NCI-H2227 (cell line): ENCODE measurements at regions not wholly inside any gene's neighbourhood (a gene's known extent, or its start where the extent isn't known, plus 50 kb on each side); places are given as distances from the start of the nearest gene placed in this dataset.

ENCODE experiments used
- DNase-seq: peaks from one replicate; lab custom pipeline; 2025; ENCODE audit not compliant: unreplicated experiment; lab: John Stamatoyannopoulos, UW

DNA sequence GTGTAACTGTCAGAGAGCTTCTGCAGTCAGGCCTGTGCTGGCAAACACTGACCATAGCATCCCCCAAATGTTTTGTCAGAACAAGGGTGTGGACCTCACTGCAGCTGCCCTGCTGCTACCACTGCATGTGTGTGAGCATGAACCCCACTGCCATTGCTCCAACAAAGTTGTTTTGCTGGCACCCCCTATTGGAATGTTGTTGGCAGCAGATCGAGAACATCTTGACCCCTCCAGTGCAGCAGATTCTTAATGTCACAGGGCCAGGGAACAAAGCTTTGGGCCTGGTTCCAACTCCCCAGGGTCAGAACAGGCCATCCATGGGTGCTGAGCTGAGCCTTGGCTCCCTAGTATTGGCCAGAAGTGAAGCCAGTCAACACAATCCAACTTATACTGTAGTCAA is 1537.4 kb downstream of the NCAM2 start:
- DNase-seq, result no peak

DNA sequence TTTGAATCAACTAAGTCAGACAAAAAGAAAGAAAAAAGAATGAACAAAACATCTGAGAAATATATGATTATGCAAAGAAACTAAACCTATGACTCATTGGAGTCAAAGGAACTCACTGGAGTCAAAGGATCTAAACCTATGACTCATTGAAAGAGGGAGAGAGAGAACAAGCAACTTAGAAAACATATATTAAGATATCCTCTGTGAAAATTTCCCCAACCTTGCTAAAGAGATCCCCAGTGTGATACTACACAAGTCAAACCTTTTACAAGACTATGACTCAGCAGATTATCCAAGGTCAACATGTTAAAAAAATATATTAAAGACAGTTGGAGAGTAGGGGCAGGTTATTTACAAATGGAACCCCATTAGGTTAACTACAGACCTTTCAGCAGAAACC is 1538.3 kb downstream of the NCAM2 start:
- no peak for DNase-seq

DNA sequence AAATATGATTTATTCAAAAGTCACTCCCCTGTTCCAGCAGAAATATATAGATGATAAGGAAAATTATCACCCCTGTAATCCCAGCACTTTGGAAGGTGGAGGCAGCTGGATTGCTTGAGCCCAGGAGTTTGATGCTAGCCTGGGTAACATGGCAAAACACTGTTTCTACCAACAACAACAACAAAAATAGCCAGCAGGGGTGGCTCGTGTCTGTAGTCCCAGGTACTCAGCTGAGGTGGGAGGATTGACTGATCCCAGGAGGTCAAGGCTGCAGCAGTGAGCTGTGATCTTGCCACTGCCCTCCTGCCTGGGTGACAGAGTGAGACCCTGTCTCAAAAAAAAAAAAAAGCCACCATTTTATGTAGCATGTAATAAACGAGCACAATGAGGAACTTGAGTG is 1546.5 kb downstream of the NCAM2 start:
- DNase-seq, result no peak

DNA sequence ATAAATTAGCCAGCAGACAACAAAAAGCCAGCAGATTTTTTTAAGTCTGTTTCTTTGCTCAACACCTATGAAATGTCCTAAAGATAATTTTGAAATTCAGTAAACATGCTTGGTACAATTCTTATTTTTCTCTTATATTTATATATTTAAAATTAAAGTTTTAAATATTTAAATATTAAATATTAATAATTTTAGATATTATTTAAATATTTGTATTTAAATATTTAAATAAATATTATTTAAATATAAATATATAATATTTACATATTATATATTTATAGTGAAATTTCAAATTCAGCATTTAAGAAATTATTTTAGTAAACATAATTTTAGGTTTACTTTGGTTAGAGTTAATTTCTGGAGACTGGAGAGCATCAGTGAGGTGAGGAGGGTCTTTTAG is 1554.2 kb downstream of the NCAM2 start:
- DNase-seq, result no peak

DNA sequence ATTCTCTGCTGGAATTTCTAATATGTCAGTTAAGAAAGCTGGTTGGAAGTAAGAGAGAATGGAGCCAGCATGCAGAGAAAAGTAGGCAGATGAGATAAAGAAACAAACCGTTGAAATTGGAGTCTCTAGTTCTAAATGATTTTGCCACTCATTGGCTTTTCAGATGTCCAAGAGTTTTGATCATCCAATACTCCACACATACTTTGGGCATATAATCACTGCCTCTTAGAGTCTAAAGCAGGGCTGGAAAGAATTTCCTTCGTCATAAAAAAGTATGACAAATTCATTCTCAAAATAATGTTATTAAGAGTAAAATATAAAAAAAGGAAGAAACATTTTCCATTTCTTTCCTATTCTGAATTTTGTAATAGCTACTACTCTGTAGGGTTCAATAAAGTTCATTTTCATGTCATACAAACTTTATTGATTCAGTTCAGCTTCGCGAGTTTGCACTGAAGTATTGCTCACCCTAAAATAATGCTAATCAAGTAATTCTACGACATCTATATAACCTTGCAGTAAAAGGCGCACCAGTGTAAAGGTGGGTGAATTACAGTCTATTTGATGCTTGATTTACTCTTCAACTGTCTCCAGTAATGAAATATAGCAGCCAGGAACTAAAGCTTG is 1556.6 kb downstream of the NCAM2 start:
- no peak for DNase-seq

DNA sequence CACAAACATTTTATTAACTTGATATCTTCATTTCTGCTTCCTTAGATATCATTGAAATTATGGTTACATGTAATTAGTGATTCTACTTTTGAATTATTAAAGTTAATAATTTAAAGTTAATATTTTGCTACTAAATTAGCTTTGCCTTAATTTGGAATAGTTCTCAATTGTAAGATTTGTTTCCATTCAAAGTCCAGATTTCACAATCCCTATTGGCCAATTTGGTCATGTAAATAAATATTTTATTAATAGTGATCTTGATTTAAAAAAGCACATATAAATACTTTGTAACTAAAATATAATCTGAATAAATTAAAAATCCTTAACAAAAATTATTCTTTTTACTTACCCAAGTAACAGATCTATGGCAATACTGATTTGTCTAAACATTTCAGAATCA is 1558.6 kb downstream of the NCAM2 start:
- DNase-seq, result no peak

DNA sequence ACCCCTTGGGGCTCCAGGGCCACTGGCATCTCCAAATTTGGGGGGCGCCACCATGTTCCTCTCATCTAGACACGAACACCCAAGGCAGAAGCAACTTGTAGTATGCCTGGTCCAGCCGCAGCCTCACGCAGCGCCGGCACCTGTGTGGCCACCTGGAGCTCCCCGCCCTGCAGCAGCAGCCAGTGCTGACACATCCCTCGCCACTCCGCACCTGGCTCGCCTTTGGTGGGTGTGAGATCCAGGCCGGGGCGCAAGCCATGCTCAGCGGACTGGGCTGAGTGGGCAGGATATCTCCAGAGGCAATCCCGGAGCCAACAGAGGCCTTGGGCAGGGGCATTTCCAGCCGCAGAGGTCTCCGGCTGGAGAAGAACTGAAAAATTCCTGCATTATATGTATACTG is 1563.7 kb downstream of the NCAM2 start:
- no peak for DNase-seq

DNA sequence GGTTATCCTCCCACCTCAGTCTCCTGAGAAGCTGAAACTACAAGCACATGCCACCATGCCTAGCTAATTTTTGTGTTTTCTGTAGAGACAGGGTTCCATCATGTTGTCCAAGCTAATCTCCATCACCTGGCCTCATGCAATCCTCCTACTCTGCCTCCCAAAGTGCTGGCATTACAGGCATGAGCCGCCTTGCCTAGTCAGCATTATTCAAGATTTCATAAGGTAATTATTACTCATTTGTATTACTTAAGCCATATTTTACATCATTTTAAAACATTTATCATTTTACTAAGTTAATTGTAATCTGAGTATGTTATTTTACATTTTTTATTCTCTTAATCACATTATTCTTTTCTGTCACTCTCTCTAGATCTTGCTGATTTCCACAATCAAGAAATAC is 1575.6 kb downstream of the NCAM2 start:
- DNase-seq, result no peak

DNA sequence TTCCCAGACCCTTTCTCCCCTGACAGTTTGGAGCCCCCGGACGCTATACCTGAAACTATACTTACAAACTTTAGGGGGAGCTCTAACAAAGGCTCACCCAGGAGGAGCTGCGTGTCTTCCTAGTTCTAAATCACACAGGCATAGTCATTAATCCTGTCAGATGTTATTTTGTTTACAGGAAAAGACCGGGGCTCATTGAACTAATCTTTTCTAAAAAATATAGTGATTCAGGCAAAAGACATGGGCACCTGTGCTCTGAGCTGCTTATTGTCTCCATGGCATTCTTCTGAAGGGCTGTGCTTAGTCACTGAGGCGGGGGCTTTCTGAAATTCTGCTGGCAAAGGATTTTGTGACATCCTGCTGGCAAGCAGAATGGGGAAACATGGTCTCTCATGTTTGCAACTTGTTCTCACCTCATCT is 1577.0 kb downstream of the NCAM2 start:
- DNase-seq, result peak; percentile 69

DNA sequence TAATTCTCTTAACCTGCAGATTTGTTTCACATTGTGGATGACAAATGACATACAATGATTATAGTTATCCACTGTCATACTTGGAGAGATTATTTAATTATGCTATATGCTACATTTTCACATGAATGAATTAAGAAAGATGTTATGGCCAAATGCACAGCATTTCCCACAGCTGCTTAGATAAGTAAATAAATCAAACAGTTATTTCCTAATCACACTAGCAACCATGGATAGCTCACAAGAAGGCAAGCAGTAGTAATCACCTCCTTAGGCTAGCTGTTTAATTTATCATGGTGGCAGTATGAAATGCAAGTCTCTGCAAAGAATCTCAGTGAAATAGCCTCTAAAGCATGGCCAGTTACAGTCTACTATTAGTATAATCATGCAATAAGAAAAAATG is 1581.5 kb downstream of the NCAM2 start:
- no peak for DNase-seq

DNA sequence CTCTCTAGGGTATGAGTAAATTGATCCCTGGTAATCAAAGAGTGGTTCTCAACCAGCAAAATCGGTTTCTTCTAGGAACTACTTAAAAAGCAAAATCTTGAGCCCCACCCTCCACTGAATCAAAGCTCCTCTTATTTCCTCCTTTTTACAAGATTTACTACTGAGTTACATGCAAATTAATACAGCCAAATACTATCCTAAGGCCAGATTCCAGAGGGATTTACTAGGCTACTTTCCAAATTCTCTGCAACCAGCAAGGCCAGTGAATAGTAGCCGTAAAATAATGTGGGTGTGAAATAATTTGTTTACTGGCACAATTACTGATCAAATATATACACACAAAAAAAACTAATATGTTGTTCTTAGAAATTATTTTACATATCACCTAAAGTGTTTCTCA is 1583.8 kb downstream of the NCAM2 start:
- no peak for DNase-seq

DNA sequence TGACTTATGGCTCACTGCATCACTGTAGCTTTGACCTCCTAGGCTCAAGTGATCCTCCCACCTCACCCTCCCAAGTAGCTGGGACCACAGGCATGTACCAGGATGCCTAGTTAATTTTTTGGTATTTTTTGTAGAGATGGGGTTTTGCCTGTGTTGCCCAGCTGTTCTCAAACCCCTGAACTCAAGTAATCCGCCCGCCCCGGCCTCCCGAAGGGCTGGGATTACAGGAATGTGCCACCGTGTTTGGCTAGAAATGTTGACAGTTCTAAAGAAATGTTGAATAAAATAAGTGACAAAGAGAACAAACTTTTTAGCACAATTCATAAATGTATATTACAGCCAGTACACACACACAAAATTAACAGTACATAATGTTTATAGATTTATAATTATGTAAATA is 1586.1 kb downstream of the NCAM2 start:
- DNase-seq, result no peak

DNA sequence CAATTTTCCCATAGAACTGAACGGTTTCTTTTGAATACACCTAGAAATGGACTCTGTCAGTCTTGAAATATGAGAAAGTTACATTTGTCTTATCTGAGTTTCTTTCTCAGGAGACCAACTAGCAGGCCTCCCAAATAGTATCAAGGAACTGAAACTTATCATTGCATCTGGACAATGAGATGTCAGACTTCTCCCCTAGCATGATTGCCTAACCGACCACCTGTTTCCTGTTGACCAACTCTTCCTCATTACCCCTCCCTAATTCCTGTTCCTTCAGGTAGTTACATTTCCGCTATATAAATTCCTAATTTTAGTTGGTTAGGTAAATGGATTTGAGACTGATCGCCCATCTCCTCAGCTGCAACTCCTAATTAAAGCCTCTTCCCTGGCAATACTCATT is 1587.3 kb downstream of the NCAM2 start:
- no peak for DNase-seq

DNA sequence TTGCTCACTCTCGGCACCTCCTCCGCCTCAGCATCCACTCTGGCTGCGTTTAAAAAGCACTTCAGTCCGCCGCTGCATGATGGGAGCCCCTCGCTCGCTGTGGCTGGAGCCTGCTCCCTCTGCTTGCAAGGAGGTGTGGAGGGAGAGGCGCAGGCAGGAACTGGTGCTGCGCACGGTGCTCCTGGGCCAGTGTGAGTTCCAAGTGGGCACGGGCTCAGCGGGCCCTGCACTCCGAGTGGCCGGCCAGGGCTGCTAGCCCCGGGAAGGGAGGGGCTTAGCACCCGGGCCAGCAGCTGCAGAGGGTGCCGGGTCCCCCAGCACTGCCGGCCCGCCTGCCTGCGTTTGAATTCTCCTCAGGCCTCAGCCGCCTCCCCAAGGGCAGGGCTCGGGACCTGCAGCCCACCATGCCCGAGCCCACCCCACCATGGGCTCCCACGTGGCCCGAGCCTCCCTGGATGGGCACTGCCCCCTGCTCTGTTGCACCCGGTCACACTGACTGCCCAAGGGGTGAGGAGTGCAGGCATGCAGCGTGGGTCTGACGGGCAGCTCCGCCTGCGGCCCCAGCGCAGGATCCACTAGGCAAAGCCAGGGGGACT is 1599.5 kb downstream of the NCAM2 start:
- peak; percentile 26 for DNase-seq

DNA sequence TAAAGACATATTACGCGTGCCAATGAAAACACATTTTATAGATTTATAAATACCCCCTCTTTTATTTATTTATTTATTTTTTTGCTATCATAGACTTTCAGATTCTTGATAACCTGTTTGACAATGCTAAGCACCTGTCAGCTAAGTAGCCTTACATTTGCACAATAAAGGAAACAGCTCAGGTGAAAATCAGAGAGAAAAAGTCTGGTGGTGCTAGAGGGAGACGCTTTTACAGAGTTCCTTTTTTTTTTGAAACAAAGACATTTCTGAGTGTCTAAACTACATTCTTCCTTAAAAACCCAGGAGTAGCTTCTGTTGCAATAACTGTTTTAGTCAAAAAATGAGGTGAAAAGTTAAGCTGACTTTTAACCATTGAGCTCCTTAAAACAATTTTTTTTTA is 1611.6 kb downstream of the NCAM2 start:
- DNase-seq, result no peak

DNA sequence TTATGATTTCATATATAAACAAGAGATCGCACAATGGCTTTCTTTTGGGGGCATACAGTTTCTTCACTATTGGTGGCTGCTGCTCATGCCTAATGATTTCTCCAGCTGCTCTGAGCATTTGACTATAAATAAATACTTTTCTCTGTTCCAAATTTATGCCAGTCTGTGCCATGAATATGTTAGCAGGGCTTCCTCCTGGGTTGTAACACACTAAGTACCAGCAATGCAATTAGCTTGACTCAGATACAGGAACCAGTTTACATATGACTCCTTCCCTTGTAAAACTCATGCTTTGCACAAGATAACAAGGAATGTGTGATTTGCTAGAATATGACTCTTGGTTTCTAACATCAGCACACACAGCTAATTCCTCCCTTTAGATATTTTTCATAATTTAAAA is 1629.7 kb downstream of the NCAM2 start:
- DNase-seq, result no peak

DNA sequence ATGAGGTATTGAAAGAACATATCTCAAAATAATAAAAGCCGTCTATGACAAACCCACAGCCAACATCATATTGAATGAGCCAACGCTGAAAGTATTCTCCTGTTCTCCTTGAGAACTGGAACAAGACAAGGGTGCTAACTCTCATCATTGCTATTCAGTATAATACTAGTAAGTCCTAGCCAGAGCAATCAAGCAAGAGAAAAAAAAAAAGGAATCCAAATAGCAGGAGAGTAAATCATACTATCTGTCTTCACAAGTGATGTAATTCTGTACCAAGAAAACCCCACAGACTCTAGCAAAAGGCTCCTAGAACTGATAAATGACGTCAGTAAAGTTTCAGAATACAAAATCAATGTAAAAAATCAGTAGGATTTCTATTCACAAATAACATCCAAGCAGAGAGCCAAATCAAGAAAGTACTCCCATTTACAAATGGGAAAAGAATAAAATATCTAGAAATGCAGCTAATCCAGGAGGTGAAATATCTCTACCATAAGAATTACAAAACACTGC is 1632.8 kb downstream of the NCAM2 start:
- DNase-seq, result no peak

DNA sequence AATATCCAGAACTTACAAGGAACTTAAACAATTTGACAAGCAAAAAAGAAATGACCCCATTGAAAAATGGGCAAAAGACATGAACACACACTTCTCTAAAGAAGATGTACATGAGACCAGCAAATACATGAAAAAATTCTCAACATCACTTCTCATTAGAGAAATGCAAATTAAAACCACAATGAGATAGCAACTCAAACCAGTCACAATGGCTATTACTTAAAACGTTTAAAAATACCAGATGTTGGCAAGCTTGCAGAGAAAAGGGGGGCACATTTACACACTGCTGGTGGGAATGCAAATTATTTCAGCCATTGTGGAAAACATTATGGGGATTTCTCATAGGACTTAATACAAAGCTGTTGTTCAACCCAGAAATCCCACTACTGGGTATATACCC is 1634.0 kb downstream of the NCAM2 start:
- DNase-seq, result no peak

DNA sequence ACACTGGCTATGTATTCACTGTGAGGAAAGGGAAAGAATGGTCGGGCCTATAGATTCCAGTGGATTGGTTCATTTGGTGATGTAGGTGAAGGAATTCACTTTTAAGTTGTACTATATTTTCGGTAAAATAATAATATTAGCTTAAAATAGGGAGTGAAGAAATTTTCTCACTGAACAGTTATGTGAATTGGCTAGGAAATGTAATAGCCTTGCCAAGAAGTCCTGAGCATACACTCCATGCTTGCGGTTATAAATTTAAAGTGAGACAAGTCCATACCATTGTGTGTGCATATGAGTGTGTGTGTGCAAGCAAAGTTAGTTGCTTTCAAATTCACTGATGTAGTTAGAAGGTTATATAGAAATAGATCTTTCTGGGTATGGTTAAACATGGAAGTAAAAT is 1651.0 kb downstream of the NCAM2 start:
- no peak for DNase-seq

DNA sequence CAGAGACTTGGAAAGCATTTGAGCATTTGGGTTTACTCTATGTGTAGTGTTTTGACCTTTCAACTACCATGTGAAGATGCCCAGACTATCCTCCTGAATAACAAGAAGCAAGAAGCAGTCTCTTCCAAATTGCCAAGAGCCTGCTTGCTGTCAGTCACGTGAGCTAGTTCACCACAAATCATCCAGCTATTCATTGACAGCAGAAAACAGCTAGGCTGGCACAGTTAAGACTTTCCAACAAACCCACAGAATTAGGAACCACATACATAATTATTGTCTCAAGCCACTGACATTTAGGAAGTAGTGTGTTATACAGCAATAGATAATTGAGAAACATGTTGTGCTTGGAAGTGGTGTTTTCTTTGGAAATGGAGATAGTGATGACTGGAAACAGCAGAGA is 1652.0 kb downstream of the NCAM2 start:
- DNase-seq, result no peak

DNA sequence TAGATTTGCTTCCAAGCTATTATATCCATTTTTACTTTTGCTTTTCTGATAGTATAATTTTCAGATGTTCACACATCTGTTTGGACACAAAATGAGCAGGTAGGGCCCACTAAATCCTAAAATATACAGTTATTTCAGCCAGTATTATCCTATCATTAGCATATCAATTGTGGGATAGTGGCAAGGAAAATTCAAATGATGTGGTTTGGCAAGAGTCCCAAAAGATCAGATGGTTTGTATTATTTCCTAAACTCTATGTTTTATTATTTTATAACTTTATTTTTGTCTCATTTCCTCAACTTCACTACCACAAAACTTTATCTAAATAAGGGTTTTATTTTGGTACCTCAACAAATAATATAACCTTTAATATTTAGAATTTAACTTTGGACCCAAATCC is 1659.6 kb downstream of the NCAM2 start:
- no peak for DNase-seq

DNA sequence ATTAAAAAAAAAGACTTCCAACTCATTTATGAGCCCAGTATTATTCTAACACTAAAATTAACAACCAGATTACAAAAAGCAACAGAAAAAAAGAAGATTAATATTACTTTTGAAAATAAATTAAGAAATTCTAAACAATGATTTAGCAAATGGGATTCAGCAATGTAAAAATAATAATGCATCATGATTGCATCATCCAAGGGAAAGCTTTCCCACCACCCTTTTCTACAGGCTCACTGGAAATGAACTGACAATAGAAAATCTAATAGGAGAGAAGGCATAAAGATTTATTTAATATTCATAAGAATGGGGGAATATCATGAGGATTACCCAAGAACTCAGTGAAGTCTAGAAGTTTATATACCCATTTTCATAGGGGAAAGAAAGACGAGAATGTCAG is 1671.9 kb downstream of the NCAM2 start:
- no peak for DNase-seq

DNA sequence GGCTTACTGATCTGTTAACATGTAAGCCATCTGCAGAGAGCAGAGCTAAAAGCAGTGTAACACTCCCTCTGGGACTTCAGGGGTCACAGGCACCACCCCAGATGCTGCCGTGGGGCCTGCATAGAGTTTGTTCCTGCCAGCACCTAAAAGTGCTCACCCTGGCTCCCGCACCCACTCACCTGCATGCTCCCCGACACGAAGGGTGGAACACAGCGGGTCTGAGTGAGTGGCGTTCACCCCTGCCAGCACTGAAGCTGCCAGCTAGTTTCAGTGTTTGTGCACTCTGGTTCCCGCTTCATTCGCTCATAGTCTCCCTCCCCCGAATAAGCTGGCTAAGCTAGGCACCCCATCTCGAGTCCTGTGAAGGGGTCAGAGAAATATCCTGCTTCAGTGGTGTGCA is 1681.0 kb downstream of the NCAM2 start:
- DNase-seq, result no peak
